ENCODE measurements at regions not wholly inside any gene's neighbourhood (a gene's known extent, or its start where the extent isn't known, plus 50 kb on each side); places are given as distances from the start of the nearest gene placed in this dataset.

DNA sequence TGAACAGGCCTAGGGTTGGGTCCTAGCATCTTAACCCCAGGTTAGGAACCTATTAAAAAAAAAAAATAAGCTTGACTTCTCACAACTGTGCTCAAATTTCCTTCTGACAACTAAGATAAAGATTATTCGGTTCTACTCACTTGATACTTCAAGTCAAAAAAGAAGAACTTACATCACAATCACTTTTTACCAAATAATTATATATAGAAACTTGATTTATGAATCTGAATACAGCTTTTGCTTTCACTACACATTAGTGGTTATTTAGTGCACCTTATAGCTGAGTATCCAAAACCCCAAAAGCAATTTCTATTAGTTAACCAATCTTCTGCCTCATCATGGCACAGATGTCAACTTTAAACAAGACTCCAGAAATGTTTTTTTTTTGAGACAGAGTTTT lies 119.0 kb upstream of the DST start:
- no peak for TF ChIP-seq GATA2 (IDR thresholded peaks at IDR 0.05; ENCODE audit: low read depth, low read length)
- TF ChIP-seq GATA3 (IDR thresholded peaks at IDR 0.05; ENCODE audit: low read depth, low read length) = no peak

DNA sequence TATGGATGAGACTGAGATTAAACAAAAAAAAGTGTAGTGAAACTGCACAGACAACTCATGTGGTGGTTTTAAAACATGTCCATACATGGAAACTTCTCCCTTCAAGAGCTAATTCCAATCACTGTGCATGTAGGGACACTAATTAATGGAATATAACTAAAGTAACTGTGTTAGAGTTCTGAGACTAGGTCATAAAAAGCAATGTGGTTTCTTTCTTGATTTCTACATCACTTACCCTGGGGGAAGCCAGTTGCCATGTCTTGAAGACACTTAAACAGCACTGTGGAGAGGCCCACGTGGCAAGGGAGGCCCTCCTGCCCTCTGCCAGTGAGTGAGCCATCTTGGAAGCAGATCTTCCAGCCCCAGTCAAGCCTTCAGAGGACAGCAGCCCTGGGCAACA lies 118.2 kb upstream of the DST start:
- no peak for TF ChIP-seq GATA2 (IDR thresholded peaks at IDR 0.05; ENCODE audit: low read depth, low read length)
- TF ChIP-seq GATA3 (IDR thresholded peaks at IDR 0.05; ENCODE audit: low read depth, low read length) = no peak

GRCh38 chr6:56759521-56759920 lies 116.8 kb upstream of the DST start:
- TF ChIP-seq GATA3 (IDR thresholded peaks at IDR 0.05; ENCODE audit: low read depth, low read length) = no peak
- no peak for TF ChIP-seq GATA2 (IDR thresholded peaks at IDR 0.05; ENCODE audit: low read depth, low read length)

DNA sequence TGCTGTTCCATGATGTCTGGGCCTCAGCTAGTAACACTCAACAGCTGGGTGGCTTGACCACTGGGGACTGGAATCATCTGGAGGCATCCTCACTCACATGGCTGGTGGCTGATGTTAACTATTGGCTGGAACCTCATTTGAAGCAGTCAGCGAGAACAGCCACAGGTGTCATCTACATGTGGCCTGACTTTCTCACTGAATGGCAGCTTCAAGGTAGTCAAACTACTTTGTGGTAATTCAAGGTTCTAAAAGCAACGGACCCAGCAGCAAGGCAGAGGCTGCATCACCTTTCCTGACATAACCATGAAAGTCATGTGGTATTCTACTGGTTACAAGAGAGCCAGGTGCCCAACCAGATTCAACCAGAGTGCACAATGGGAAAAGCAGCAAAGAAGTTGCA lies 115.9 kb upstream of the DST start:
- TF ChIP-seq GATA3 (IDR thresholded peaks at IDR 0.05; ENCODE audit: low read depth, low read length) (no peak), GATA2 (IDR thresholded peaks at IDR 0.05; ENCODE audit: low read depth, low read length) (no peak)

- no peak for TF ChIP-seq GATA2 (IDR thresholded peaks at IDR 0.05; ENCODE audit: low read depth, low read length)
- TF ChIP-seq GATA3 (IDR thresholded peaks at IDR 0.05; ENCODE audit: low read depth, low read length) = no peak
Measured at GRCh38 chr6:56758120-56758519, 115.4 kb upstream of the DST start.

DNA sequence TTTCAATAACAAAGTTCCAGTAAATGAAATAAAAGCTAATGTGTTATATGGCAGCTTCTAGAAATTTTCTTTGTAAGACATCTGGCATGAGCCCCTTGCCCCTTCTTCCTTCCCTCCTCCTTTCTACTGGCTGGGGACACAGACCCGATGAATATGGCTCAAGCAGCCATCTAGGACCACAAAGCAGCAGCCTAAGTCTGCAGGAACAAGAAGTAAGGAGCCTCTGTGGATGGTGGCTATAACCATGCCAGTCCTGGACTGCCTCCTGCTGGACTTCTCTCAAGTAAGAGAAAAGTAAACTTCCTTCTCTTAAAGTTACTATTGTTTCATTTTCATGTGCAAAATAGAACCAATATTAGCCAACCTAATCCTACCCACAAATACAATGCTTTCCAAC lies 114.9 kb upstream of the DST start:
- no peak for TF ChIP-seq GATA2 (IDR thresholded peaks at IDR 0.05; ENCODE audit: low read depth, low read length)
- no peak for TF ChIP-seq GATA3 (IDR thresholded peaks at IDR 0.05; ENCODE audit: low read depth, low read length)

DNA sequence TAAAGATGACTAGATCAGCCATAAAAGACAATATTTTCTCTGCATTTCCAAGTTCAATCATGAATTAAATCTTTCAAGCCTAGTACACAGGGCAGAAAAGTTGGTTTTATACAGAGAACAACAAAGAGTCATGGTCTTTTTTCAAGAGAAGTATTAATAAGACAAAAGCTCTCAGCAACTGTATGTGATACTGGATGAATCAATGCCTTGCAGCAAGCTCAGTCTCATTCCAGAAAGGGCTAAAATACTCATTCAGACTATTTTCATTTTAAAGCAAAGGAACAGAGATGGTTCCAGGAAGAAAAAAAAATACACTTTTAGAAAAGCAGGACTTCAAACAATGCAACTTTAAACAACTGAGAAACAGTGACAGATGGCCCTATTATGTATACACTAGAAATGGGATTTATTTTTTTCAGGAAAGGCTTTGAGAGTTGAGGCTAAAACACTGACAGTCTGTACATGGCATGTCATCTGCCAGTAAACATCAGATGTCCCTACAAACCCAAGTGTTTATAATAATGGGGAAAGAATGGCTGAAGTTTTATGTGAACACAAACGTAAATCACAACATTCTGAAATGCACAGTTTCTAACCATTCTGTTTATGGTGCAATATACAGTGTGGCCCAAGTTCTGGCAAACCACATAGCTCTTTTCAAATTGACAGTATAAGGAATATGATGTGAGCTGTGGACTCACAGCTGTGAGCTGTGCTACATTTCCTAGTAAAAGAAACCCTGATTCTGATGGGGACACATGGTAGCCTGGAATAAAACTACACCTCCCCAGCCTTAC lies 114.3 kb upstream of the DST start:
- TF ChIP-seq GATA3 (IDR thresholded peaks at IDR 0.05; ENCODE audit: low read depth, low read length) = no peak
- no peak for TF ChIP-seq GATA2 (IDR thresholded peaks at IDR 0.05; ENCODE audit: low read depth, low read length)

DNA sequence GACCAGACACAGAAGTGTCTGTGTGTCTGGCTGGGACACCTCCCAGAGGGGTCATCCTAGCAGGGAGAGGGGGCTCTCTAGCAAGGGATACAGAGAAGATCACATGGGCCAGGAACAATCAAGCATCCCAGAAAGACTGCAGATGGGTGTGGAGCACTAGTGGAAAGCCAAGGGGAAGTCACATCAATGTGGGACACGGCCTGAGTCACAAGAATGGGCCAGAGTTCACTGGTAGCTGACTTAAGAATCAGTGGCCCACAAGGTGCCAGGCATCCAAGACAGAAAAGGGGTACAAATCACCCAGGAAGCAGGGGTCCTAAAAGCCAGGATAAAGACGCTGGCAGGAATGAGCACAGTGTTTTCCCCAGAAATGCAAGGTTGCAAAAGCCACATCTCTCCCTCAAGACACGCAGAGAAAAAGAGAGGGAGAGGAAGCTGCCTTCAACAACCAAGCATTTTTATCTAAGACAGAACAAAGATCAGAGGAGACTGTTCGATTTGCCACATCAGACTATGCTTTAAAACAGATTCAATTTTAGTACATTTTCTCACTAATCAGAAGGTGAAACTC lies 113.6 kb upstream of the DST start:
- TF ChIP-seq GATA3 (IDR thresholded peaks at IDR 0.05; ENCODE audit: low read depth, low read length) (no peak), GATA2 (IDR thresholded peaks at IDR 0.05; ENCODE audit: low read depth, low read length) (no peak)

GRCh38 chr6:56755040-56755439 lies 112.4 kb upstream of the DST start:
- no peak for TF ChIP-seq GATA2 (IDR thresholded peaks at IDR 0.05; ENCODE audit: low read depth, low read length)
- TF ChIP-seq GATA3 (IDR thresholded peaks at IDR 0.05; ENCODE audit: low read depth, low read length) = no peak

GRCh38 chr6:56753811-56754210 lies 111.1 kb upstream of the DST start:
- TF ChIP-seq GATA2 (IDR thresholded peaks at IDR 0.05; ENCODE audit: low read depth, low read length) (no peak), GATA3 (IDR thresholded peaks at IDR 0.05; ENCODE audit: low read depth, low read length) (no peak)

DNA sequence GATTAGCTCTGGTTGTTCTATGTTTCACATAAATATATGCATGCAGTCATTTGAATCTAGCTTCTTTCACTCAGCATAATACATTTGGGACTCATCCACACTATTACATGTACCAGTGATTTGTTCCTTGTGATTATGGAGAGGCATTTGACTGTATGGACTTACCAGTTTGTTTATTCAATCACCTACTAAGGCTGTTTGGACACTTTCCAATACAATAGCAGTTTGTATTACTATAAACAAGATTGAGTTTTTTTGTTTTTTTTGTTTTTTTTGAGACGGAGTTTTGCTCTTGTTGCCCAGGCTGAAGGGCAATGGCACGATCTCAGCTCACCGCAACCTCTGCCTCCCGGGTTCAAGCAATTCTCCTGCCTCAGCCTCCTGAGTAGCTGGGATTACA lies 109.8 kb upstream of the DST start:
- TF ChIP-seq GATA2 (IDR thresholded peaks at IDR 0.05; ENCODE audit: low read depth, low read length) = no peak
- no peak for TF ChIP-seq GATA3 (IDR thresholded peaks at IDR 0.05; ENCODE audit: low read depth, low read length)

- TF ChIP-seq GATA2 (IDR thresholded peaks at IDR 0.05; ENCODE audit: low read depth, low read length) (no peak), GATA3 (IDR thresholded peaks at IDR 0.05; ENCODE audit: low read depth, low read length) (no peak)
Measured at GRCh38 chr6:56752009-56752408, 109.3 kb upstream of the DST start.

GRCh38 chr6:56751604-56752003 lies 108.9 kb upstream of the DST start:
- TF ChIP-seq GATA2 (IDR thresholded peaks at IDR 0.05; ENCODE audit: low read depth, low read length) (no peak), GATA3 (IDR thresholded peaks at IDR 0.05; ENCODE audit: low read depth, low read length) (no peak)

DNA sequence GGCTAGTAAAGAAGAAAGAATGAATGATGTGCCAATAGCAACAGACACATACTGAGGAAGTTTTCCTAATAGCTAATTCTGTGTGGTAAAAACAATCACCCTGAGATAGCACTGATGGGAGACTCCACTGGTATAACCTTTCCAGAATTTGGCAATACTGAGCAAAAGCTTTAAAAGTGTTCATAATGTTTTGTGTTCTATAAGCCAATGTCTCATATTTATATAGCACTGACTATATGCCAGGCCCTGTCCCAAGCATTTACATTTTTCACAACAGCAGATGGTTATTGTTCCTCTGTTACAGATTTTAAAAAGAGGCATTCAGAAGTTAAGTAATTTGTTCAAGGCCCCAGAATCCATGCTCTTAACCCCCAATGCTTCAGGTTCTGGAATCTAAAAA lies 108.0 kb upstream of the DST start:
- no peak for TF ChIP-seq GATA3 (IDR thresholded peaks at IDR 0.05; ENCODE audit: low read depth, low read length)
- no peak for TF ChIP-seq GATA2 (IDR thresholded peaks at IDR 0.05; ENCODE audit: low read depth, low read length)

DNA sequence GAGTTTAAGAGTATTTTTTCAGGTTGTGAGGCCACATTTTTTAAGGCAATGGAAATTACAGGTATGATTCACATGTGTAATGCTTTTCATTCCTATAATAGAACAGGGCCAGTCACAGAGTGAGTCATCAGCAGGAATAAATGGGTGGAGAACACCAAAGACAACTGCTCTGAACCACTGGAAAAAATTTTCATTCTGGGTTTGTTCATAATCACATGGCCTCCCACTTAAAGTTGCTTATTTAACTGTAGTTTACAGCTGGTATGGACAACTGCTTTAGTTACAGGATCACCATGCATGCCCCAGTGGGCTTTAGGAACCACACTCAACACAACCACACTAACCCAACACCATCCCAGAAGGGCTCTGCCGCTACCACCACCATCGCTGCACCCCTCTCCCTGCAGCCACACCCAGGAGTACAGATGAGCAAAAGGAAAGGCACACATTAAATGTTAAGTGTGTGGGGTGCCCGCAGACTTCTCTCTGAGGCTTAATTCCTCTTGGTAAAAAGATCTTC lies 107.0 kb upstream of the DST start:
- TF ChIP-seq GATA3 (IDR thresholded peaks at IDR 0.05; ENCODE audit: low read depth, low read length) (no peak), GATA2 (IDR thresholded peaks at IDR 0.05; ENCODE audit: low read depth, low read length) (no peak)
